ENCODE measurements at regions not wholly inside any gene's neighbourhood (a gene's known extent, or its start where the extent isn't known, plus 50 kb on each side); places are given as distances from the start of the nearest gene placed in this dataset.

- no peak for DNase-seq (ENCODE audit: low read depth, low spot score)
These were observed 124.1 kb upstream of the MED13L start for GRCh38 chr12:116401565-116401964.

GRCh38 chr12:116402163-116402939 is 124.9 kb upstream of the MED13L start:
- no peak for DNase-seq (ENCODE audit: low read depth, low spot score)

GRCh38 chr12:116403546-116403945 is 126.1 kb upstream of the MED13L start:
- no peak for DNase-seq (ENCODE audit: low read depth, low spot score)

- DNase-seq (ENCODE audit: low read depth, low spot score), result no peak
These were observed 126.8 kb upstream of the MED13L start for GRCh38 chr12:116404247-116404646.

- no peak for DNase-seq (ENCODE audit: low read depth, low spot score)
These were observed 127.6 kb upstream of the MED13L start for GRCh38 chr12:116404913-116405611.

- DNase-seq (ENCODE audit: low read depth, low spot score), result no peak
These were observed 129.0 kb upstream of the MED13L start for GRCh38 chr12:116406529-116406928.

- DNase-seq (ENCODE audit: low read depth, low spot score), result no peak
These were observed 131.2 kb upstream of the MED13L start for GRCh38 chr12:116408489-116409250.

GRCh38 chr12:116411977-116412376 is 134.5 kb upstream of the MED13L start:
- DNase-seq (ENCODE audit: low read depth, low spot score), result no peak

GRCh38 chr12:116414891-116415290 is 137.4 kb upstream of the MED13L start:
- no peak for DNase-seq (ENCODE audit: low read depth, low spot score)

GRCh38 chr12:116415408-116416108 is 138.1 kb upstream of the MED13L start:
- DNase-seq (ENCODE audit: low read depth, low spot score), result no peak

GRCh38 chr12:116416166-116416565 is 138.7 kb upstream of the MED13L start:
- DNase-seq (ENCODE audit: low read depth, low spot score), result no peak

- DNase-seq (ENCODE audit: low read depth, low spot score), result no peak
These were observed 140.6 kb upstream of the MAP1LC3B2 start for GRCh38 chr12:116418551-116418950.

GRCh38 chr12:116420227-116420880 is 138.8 kb upstream of the MAP1LC3B2 start:
- DNase-seq (ENCODE audit: low read depth, low spot score), result no peak

GRCh38 chr12:116421785-116422538 is 137.2 kb upstream of the MAP1LC3B2 start:
- no peak for DNase-seq (ENCODE audit: low read depth, low spot score)

- DNase-seq (ENCODE audit: low read depth, low spot score), result no peak
These were observed 136.1 kb upstream of the MAP1LC3B2 start for GRCh38 chr12:116423094-116423493.

- no peak for DNase-seq (ENCODE audit: low read depth, low spot score)
These were observed 133.7 kb upstream of the MAP1LC3B2 start for GRCh38 chr12:116425256-116426193.

GRCh38 chr12:116426391-116427136 is 132.6 kb upstream of the MAP1LC3B2 start:
- DNase-seq (ENCODE audit: low read depth, low spot score), result no peak

- no peak for DNase-seq (ENCODE audit: low read depth, low spot score)
These were observed 131.8 kb upstream of the MAP1LC3B2 start for GRCh38 chr12:116427200-116427930.
